Gastroesophageal sphincter (tissue), 2 donors: ENCODE measurements at regions not wholly inside any gene's neighbourhood (a gene's known extent, or its start where the extent isn't known, plus 50 kb on each side); places are given as distances from the start of the nearest gene placed in this dataset.

Experiments
- EP300 ChIP-seq: sonication (generic); formaldehyde crosslinking; IDR thresholded peaks from one replicate; pipeline ENCODE4 v1.6.1; 2017; ENCODE audit warnings: antibody characterized with exemption, mild to moderate bottlenecking
- POLR2A ChIP-seq, 2 donors: fragments of 450-650 bp; IDR thresholded peaks; one replicate each; pipeline ENCODE4 v1.6.1; 2017; ENCODE audit warnings: antibody characterized with exemption in 2 of 2, mild to moderate bottlenecking in 2 of 2, moderate library complexity in 1 of 2

- TF ChIP-seq POLR2A (IDR thresholded peaks at IDR 0.05): no peak
- no peak for TF ChIP-seq EP300
Observed at GRCh38 chr16:5770118-5770517, 672.5 kb upstream of the EEF2KMT start.
